ENCODE measurements at regions not wholly inside any gene's neighbourhood (a gene's known extent, or its start where the extent isn't known, plus 50 kb on each side); places are given as distances from the start of the nearest gene placed in this dataset.
"Not testable (repeated sequence)": the region's sequence is repeated elsewhere in the genome, so short reads cannot be mapped to it uniquely, and the experiment has no call there.

DNA sequence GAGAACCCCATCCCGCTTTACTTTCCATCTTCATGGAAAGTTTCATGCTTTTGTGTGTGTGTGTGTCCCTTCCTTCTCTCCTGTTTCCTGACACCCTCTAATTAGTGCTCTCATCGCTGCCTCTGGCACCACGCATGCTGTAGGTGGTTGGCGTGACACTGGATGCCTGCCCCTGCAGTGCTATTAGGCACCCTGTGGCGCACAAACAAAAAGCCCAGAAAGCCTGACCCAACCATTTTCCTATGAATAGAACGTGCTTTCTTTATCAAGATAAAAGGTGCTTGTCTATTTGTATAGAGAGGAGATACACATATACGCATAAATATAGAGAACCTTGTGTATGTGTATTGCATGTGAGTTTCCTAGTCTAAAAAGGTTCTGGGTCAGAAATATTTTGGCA, 120.8 kb upstream of the CDCA7L start:
- DNase-seq = peak; percentile 89

DNA sequence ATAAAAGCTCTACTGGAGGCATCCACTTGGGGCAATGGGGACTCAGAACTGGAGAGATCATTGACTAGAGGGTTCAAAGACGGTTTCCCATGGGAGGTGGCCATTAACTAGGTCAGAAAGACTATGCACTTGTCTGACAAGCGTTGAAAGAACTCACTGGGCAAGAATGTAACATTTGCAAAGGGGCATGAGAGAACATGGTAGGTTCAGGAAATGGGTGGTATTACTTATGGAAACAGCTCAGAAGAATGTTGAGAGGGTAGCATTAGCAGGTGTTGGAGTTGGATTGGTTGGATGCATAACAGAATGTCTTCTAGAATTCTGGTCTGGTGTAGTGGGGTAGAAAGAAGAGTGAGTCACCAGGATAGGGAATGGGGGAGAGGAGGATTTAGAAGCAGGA, 119.1 kb upstream of the CDCA7L start:
- no peak for DNase-seq

DNA sequence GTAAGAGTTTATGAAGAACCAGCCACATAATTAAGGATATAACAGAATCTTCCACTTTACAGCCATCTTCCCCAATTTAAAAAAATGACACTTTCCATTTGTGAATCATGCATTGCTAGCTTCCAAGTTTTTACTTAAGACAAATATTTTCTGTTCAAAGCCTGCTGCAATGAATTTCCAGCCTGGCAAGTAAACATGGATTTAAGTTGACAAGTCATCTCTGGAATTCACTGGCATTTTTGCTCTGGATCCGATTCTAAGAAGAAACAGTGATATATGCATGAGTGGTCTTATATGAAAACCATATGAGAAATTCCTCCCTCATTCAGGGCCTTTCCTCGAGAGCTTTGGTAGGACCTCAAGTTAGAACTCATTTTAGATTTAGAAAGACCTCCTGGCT, 116.1 kb upstream of the CDCA7L start:
- DNase-seq = no peak

DNA sequence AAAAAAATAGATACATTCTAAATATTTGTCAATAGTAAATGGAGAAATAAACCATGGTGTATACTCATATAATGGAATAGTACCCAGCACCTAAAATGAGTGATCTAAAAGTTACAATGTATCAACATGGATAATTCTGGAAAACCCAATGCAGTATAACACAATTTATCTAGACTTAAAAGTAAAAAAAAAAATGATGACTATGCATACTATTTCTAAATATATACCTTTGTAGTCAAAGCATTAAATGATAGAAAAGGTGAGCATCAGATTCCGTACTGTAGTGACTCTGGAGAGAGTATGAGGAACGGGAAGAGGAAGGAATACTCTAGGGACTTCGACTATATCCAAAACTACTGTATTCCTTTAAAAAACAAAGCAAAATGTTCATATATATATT, 115.2 kb upstream of the CDCA7L start:
- no peak for DNase-seq

DNA sequence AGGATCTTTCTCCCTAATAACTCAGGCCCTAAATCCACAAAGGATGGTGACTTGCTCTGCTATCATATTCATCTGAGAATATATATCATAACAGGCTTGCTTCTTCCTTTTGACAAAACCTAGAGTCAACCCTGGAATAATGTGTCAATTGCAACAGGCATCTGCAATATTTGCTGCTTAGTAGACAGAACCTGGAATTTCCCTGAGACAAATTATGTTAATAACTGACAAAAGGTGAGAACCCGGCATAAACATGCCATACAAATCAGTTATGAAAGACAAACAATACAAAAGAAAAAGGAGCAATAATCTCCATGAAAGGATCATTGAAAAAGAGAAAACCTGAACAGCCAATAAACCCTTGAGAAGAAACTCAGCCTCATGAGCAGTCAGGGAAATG, 114.5 kb upstream of the CDCA7L start:
- DNase-seq = no peak

DNA sequence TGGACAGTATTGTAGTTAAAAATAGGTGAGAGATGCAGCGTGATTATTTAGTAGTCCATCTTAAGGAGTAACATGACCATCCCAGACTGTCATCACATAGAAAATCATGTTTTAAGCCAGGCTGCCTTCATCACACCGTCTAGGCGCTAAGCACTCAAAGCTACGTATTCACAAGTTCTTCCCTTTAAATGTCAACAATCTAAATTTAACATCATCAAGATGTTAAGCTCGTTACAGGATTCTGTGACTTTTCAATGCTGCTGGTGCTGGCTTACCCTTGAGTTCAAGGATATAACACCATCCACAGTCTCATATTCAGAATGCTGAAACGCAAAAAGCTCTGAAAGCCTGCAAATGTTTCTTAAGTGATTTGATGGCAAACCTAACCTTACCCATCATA, 109.5 kb upstream of the CDCA7L start:
- DNase-seq = no peak

DNA sequence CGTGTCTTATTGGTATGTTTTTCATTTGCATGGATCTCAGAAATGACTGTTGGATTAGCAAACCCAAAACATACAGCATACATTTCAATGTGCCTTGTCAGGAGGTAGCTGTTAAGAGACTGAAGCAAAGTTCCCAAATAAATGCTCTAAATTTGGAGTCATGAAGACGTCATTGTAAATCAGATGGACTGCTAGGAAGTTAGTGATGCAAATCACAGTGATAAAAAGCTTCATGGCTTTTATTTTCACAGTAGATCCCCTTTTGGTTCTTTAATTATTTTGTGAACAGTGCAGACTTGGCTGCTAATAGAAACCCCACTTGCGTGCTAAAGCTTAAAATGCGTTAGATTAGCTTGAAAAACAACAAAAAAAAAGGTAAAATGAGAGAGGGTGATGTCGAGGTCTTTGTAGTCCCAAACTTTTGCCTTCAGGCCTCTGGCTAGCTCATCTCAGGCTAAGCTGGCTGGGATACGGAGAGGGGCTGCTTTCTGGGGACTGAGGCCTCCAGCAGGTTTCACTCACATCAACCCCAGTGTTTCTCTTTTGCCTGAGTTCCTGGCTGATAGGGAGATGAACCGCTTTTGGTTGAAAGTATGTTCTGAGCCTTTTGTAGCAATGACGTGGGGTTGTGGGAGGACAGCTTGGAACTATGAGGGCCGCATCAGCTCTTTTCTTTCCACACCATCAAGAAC, 107.1 kb upstream of the CDCA7L start:
- no peak for DNase-seq

DNA sequence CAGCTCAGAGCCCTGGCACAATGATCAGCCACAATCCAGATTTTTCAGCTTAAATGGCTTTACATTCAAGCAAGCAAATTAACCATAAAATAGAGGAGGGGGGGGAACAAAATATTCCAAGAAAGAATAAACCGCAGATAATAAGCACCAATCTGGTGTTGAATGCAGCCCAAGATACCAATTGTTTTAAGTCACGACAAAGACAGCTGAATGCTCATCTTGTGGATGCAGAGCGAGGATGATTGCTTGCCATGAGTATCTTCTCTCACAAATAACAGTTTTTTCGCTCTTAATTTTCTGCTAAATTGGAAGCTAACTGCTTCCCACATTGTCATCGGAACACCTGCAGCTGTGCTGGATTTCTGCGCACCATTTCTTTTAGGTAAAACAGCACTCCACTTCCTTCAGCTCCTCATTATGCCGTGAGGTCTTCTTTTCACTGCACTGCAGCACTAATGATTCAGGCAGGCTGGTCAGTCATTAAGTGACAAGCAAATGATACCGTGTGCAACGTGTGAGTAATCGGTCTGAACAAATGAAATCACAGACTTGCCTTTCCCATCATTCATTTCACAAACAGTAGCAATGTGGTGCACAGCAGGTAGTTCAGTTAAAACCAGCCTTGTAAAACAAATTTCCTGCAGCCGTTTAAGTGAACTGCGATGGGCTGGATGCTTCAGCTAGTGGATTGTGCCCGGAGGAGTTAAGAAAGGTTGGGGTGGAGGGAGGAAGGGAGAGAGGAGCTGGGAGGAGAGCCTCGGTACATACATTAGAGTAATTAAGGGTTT, 106.4 kb upstream of the CDCA7L start:
- peak; percentile 33 for DNase-seq

DNA sequence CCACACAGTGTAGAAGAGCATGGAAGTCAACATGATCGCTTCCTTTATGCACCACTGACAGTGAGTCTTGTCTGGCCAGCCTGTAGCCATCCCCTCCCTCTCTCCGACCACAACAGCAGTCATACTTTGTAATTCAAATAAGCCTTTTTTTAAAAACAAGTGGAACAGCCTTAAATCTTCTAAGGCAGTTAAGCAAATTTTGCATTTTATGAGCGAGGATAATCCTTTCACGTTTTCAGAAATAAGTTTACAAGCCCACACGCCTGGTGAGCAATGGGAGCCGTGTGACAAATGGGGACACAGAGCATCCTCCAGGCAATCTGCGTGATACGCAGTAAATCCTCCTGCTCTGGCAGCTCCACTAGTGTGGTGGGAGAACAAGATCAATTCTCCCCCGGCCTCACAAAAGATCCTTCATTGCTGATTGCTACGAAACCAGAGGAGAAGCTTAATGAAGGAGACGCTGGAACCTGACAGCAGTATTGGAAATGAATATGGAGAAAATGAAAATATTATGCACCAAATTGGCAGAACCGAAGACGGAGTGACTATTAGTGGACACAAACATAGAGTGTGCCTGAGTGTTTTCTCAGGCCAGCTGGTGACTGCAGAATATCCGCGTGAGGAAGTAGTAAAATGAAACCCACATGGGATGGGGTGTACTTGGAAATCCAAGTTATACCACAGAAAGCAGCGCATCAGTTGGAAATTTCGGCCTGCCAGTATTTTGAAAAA, 104.2 kb upstream of the CDCA7L start:
- no peak for DNase-seq

DNA sequence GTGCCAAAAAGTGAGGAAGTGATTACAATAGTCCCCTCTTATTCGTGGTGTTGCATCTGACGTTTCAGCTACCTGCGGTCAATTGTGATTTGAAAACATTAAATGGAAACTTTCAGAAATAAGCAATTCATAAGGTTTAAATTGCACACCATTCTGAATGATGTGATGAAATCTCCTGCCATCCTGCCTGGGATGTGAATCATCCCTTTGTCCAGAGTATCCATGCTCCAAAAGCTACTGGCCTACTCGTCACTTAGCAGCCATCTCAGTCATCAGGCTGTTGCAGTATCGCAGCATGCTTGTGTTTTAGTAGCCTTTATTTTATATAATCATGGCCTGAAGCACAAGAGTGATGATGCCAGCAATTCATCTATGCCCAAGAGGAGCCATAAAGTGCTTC, 97.7 kb upstream of the CDCA7L start:
- DNase-seq = no peak

DNA sequence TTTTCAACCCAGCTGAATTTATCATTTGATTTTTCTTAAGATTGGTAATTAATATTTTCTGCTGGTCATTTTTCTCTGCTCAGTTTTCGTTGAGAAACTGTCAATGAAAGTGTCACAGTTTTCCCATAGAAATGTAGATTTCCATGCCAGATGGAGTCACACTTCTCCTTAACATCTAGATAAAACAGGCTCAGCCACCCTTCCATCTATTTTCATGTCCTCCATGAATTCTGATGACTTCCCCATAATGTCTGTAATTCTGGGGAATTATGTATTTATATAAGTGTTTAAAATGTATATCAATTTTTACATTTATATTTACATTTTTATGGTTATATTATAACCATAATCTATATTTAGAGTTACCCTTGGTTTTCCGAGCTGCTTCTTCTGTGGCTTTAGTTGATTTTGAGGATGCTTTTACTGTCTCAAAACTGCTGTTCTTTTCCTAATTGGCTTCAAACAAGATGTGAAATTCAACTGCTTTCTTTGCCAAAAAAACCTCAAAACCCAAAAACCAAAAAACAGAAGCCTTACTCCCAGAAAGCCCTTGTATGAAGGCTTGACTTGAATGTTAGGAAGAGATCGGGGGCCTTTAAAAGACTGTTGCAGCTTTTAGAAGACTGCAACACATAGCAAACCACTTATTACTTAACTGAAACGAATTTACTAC, 95.4 kb upstream of the CDCA7L start:
- no peak for DNase-seq

DNA sequence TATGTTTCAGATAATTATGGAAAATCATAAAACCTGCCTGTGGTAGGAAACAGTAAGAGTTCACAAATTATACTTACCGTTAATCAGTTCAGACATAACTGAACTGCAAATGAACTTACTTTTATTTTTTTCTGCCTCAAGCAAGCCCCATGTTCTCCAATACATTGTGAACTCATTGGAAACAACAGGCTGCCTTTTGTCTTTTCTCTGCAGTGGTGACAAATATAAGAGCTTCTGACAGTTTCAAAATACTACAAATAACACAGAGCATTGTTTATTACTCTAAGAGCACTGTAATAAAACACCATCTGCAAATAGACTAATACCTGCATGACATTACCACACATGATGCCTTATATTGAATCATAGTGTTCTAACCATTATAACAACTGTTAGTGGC, 94.0 kb upstream of the CDCA7L start:
- no peak for DNase-seq

DNA sequence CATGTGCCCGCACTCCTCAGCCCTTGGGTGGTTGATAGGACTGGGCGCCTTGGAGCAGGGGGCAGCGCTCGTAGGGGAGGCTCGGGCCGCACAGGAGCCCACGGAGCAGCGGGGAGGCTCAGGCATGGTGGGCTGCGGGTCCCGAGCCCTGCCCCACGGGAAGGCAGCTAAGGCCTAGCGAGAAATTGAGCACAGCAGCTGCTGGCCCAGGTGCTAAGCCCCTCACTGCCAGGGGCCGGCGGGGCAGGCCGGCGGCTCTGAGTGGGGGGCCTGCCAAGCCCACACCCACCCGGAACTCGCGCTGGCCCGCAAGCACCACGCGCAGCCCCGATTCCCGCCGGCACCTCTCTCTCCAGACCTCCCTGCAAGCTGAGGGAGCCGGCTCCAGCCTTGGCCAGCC, 86.7 kb upstream of the CDCA7L start:
- DNase-seq = not testable (repeated sequence)

DNA sequence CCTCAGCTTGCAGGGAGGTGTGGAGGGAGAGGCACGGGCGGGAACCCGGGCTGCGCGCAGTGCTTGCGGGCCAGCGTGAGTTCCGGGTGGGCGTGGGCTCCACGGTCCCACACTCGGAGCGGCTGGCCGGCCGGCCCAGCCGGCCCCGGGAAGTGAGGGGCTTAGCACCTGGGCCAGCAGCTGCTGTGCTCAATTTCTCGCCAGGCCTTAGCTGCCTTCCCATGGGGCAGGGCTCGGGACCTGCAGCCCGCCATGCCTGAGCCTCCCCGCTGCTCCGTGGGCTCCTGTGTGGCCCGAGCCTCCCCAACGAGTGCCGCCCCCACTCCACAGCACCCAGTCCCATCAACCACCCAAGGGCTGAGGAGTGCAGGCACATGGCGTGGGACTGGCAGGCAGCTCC, 83.0 kb upstream of the CDCA7L start:
- DNase-seq = not testable (repeated sequence)

DNA sequence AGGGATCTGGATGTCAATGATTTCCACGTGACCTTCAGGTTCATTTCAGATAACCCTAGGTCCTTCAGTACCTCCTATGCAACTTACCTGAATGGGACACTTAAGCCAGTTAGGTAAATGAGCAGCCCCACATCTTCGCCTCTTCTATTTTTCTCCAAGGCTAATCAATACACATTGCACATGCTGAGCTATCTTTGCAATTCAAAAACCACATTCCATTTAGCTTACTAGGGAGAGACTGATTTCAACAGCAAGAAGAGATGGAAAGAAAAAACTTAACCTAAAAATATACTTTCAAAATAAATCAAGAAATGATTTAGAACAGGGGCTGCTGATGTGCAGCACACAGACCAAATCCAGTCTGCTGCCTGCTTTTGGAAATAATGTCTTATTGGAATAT, 81.8 kb upstream of the CDCA7L start:
- DNase-seq = no peak

DNA sequence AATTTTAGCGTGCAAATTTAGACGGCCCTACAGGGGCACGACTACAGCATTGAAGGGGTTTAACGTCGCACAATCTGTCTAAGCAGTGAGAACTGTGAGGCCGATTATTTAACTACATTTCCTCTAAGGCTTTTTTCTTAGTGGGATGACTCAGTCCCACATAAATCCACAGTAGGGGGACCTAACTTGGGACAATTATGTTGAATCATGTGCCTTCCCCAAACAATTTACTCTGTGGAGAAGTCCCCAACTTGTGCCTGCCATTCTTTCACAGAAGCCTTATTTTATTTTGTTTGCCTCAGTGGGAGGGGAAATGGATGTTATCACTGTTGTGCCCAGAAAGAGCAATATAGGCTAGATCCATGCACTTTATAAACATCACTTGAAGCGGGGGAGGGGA, 80.3 kb upstream of the CDCA7L start:
- no peak for DNase-seq

DNA sequence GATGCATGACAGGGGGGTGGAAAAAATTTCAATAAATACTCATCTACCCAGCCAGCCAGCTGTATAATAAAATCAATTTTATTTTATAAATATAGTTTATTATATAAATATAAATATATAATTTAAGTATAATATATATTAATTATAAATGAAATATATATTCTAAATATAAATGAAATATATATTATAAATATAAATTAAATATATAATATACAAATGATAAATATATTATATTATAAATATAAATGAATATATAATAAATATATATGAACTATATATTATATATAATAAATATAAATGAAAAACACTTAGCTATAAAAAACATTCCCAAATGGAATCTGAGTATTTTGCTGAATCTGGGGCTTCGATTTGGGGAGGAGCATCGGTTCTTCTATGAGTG, 79.4 kb upstream of the CDCA7L start:
- DNase-seq = no peak

DNA sequence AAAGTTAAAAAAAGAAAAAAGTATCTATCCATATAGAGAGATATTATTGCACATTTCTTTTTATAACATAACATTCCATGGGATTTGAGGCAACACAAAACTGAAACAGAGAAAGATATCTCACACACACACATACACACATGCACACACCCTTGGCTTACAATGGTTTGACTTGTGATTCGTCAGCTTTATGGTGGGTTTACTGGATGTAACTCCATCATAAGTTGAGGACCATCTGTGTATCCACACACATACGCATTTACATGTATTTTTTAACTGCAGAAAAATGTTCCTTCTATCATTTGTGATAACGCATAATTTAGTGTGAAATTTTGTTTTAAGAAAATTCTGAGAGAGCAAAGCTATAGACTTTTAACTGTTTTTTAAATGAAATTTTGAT, 74.2 kb upstream of the CDCA7L start:
- DNase-seq = no peak

DNA sequence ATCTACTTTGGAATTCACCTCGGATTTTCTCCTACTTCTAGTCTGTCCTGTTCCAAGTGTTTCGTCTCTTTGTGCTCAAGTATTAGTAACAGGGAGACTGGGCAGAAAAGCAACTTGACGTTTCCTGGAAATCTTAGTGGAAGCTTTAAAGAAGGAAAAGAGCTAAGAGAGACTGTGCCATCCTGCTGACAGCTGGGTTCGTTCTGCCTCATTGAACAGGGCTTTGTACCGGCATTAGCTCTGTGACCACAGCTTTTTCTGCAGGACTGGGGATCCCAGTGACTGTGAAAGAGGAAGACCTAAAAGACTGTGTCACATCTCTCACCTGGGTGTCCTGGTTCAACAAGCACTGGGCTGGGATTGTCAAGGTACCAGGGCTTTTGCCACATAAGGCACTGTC, 70.8 kb upstream of the CDCA7L start:
- no peak for DNase-seq

DNA sequence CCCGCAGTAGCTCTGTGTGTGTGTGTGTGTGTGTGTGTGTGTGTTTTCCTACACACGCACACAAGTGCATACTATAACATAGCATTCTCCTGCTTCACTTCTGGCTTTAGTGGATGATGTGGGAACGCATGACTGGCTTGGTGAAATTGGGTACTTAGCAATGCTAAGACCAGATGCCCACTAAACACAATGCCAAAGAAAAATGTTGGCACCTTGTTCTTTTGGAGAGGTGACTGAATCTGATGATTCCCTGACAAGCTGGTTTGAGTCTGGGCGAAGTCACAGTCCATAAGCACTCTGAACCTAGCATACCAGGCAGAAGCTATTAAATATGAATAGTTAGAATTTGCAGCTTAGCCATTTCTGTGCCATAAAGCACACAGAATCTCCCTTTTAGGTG, 68.0 kb upstream of the CDCA7L start:
- no peak for DNase-seq

DNA sequence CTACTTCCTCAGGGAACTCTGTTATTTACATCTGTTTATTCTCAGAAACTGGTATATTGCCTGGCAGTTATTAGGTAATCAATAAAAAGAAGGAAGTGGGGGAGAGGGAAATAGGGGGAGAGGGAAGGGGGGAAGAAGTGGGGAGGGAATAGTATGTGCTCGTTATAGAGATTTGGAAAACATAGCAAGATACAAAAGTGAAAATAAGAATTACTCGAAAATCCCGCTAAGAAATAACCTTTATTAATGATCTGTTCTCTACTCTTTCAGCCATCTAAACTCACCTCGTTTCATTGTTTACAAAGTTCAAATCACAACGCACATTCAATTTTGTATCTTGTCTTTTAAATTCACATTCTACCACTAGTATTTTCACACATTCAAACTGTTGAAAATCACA, 63.0 kb upstream of the CDCA7L start:
- DNase-seq = no peak

DNA sequence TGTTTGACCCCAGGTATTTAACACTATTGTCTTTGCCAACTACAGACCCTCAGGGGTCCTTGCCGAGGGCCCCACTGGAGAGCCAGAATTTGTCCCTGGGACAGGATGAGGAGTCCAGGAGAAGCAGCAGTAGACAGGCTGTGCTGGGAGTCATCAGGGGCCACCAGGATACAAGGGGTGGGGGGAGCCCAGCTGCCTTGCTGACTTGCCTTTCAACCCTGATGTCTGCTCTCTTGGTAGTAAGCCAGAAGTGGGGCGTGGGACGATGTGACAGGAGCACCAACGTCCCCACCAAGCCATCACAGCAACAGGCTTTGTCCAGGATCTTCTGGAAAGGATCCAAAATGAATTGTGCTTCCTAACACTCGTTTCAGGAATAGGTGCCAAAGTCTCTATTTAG, 62.4 kb upstream of the CDCA7L start:
- DNase-seq = peak; percentile 41

DNA sequence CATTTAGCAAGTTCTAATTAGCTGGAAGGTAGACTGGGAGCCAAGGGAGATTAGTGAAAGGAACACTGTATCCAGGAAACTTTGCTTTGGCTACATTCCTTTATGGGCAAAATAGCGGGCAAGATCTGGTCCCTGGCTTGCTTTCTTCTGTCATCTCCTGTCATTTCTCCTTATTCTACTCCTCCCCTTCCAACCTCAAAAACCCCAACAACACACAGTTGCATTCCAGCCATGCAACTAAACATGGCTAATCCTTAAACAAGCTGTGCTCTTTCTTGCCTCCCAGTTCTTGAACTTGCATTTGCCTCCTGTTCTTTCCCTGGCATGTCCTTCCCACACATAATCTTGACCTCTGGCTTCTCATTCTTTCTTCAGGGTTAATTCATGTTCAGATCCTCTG, 59.5 kb upstream of the CDCA7L start:
- no peak for DNase-seq

DNA sequence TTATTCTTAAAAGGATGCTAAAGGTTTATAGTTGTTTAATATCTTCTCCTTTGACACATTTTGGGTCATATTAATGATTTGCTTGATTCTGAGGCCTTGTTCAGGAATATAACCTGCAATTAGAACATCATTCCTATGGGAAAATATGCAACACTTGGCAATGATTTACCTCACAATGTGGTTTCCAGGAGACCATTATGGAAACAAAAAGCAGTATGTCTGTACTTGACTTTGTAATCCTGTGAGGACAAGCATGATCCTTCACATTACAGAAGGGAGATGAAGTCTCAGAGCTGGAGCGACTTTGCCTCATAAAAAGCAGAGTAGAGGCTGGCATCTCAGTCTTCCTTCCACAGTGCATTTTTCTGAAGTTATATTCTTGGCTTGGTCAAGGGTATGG, 57.0 kb upstream of the CDCA7L start:
- DNase-seq = no peak

Measured in COR-L47 (cell line).